Mucosa of descending colon (tissue), 3 donors: ENCODE measurements at regions not wholly inside any gene's neighbourhood (a gene's known extent, or its start where the extent isn't known, plus 50 kb on each side); places are given as distances from the start of the nearest gene placed in this dataset.

Source experiments
- ATAC-seq: fragments of 200-7000 bp; cut with Tn5 transposase; one replicate; pipeline ENCODE4 v1.9.1; 2020; ENCODE audit warnings: mild to moderate bottlenecking, moderate library complexity
- DNase-seq, 3 donors: peaks; one replicate each; pipeline ENCODE4 v3.0.0-alpha.2; 2020
- H3K36me3 ChIP-seq: fragments of 200-600 bp; one replicate; pipeline ENCODE4 v1.8.0; 2021; ENCODE audit warnings: low read depth, mild to moderate bottlenecking
- H3K4me1 ChIP-seq: fragments of 200-600 bp; one replicate; pipeline ENCODE4 v1.8.0; 2021; ENCODE audit warnings: low read depth, mild to moderate bottlenecking
- H3K4me3 ChIP-seq: fragments of 200-600 bp; one replicate; pipeline ENCODE4 v1.8.0; 2021; ENCODE audit warnings: mild to moderate bottlenecking
- H3K9me3 ChIP-seq: fragments of 200-600 bp; one replicate; pipeline ENCODE4 v1.8.0; 2021; ENCODE audit warnings: mild to moderate bottlenecking
- intact Hi-C, 2 donors: fragments of 100-400 bp; cut with DNase I in 1 of 2; cut with micrococcal nuclease in 1 of 2; formaldehyde crosslinking; loops; one replicate each; pipeline versions ENCODE4 v1.11.0 to v1.11.1; 2022; cut with DNase I, micrococcal nuclease
- TF ChIP-seq, protein P1 (sequence below): fragments of 200-600 bp; IDR thresholded peaks from one replicate; pipeline ENCODE4 v1.8.0; 2022; ENCODE audit warnings: antibody characterized with exemption, mild to moderate bottlenecking
- donor health status: DM: no; HTN: no; CAD: no; lungs with moderate emphysema.
- donor health status: DM: no; HTN: no; CAD: no.
- donor health status: DM: no; HTN: yes; CAD: no.

DNA sequence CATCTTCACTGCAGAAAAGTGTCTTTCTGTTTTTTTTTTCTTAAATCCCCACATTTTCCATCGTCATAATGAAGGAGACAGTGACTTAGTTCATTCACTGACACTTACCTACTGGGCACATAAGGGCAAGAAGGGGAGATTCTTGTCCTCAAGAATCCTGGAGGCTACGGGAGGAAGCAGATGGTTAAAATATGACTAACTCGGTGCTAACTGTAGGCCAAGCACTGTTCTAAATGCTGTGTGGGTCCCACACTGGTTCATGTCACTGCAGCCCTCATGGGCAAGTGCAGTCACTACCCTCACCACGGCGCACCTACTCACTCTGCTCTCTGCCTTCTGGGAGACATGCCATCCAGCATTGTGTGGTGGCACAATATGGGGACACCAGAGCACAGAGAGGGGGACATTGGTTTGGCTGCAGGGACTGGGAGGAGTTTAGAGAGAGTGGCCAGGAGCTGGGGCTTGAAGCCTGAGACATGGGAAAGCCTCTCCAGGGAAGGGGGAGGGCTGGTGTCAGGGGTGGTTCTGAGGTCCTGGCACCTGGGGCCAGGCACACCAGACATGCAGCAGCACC is 305.2 kb downstream of the MYCN start:
- Histone ChIP-seq H3K9me3 (no peaks in the 10 kb centered on the region), H3K4me1 (no peaks in the 10 kb centered on the region), H3K4me3 (no peak overlapping the region), H3K36me3 (no peaks in the 10 kb centered on the region)
- DNase-seq, result no peak
- ATAC-seq, result no peak
- TF ChIP-seq, protein P1, sequence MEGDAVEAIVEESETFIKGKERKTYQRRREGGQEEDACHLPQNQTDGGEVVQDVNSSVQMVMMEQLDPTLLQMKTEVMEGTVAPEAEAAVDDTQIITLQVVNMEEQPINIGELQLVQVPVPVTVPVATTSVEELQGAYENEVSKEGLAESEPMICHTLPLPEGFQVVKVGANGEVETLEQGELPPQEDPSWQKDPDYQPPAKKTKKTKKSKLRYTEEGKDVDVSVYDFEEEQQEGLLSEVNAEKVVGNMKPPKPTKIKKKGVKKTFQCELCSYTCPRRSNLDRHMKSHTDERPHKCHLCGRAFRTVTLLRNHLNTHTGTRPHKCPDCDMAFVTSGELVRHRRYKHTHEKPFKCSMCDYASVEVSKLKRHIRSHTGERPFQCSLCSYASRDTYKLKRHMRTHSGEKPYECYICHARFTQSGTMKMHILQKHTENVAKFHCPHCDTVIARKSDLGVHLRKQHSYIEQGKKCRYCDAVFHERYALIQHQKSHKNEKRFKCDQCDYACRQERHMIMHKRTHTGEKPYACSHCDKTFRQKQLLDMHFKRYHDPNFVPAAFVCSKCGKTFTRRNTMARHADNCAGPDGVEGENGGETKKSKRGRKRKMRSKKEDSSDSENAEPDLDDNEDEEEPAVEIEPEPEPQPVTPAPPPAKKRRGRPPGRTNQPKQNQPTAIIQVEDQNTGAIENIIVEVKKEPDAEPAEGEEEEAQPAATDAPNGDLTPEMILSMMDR, result no peak
- intact Hi-C loops, result no loop called here

DNA sequence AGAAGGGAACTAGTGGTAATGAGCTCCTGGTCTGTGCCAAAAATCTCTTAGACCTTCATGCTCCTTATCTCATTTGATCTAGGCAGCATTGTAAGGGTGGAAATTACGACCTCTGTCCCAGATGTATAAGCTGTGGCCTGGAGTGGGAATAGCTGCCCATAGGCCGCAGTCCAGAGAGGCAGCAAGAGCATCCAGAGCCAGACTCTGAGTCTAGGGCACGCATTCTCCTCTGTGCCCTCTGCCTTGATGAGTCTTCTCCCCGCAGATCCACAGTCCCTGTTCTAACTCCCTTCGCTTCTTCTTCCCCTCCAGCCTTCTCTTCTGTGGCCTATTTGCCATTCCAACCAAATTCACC is 304.6 kb downstream of the MYCN start:
- TF ChIP-seq, protein P1, result no peak
- Histone ChIP-seq H3K9me3 (no peaks in the 10 kb centered on the region), H3K4me3 (no peak overlapping the region), H3K36me3 (no peaks in the 10 kb centered on the region), H3K4me1 (no peaks in the 10 kb centered on the region)
- DNase-seq (no peak), ATAC-seq (no peak)
- intact Hi-C loops, result no loop called here

DNA sequence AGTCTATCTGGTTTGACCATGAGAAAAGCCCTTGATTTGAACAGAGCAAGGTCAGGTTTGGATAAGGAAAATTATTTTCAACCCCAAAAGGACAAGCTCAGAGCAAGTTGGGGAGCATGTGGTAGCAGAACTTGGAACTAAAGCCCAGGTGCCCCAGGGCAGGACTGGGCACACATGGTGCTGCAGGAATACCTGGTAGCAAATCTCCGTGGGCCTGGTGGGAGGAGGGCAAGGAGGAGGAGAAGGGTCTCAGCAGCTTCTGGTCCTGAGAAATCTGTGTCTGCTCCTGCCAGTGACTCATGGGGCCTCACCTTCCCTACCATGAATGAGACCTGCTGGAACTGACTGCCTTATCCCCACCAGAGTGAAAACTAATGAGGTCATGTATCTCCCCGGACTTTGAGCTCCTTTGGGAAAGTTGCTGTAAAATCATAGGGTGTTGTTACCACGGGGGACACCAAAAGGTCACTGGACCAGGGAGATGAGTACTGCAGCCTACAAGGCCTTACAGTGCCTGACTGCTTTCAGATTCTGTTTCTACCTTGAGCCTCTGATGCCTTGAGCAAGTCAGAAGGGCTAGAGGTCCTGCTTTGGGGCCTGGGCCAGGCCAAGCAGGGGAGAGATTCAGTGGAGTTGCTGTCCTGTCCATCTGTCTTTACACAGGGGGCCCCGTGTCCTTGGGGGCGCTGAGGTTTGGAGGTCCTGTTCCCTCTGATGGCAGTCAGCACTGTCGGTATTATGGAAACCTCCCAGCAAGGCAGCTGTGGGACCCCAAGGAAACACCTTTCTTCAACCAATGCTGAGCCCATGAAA is 304.0 kb downstream of the MYCN start:
- no peak for DNase-seq
- H3K4me1 ChIP-seq, result no peaks in the 10 kb centered on the region
- no peak for ATAC-seq
- no peak overlapping the region for H3K4me3 ChIP-seq
- intact Hi-C loops, result no loop called here
- TF ChIP-seq, protein P1, result no peak
- H3K9me3 ChIP-seq, result no peaks in the 10 kb centered on the region
- no peaks in the 10 kb centered on the region for H3K36me3 ChIP-seq

DNA sequence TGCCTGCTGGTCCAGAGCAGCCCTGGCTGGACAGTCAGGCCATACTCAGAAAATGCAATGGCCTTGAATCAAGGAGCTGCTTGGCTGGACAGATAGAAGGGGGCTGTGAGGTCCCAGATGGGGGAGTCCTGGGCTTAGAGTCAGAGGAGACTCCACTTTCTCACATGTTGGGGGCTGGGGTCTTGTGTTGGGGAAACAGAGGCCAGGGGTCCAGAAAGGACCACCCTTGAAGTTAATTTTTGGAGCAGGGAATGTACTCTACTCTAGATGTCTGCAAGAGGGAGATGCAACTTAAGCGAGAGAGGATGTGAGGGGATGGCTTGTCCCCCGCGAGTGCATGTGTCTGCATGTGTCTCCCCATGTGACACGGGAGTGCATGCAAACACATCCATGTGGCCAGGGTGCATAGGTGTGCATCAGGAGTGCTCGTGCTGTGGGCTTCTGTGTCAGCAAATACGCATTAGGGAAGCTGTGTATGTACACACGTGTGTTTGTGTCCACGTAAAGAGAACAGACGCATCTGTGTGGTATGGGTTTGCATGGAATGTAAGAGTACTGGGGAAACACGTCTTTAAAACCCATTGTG is 303.2 kb downstream of the MYCN start:
- ATAC-seq, result no peak
- DNase-seq, result no peak
- no peaks in the 10 kb centered on the region for H3K4me1 ChIP-seq
- no peaks in the 10 kb centered on the region for H3K9me3 ChIP-seq
- no peak overlapping the region for H3K4me3 ChIP-seq
- H3K36me3 ChIP-seq, result no peaks in the 10 kb centered on the region
- intact Hi-C loops, result no loop called here
- TF ChIP-seq, protein P1, result no peak

DNA sequence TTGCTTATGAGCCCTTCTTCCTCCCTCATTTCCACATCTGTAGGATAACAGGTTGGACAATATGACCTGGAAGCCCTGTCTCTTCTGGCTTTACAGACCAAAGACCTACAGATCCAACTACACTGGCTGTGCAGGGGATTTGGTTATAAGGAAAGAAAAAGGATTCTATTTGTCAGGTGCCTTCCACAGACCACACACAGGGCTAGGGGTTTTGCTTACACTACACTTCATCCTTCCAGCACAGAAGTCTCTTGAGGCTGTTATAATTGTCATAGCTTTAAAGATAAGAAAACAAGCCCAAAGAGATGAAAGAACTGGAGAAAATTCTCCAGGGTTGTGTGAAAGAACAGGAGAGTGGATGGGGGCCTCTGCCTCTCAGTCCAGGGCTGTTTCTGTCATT is 302.6 kb downstream of the MYCN start:
- H3K4me1 ChIP-seq, result no peaks in the 10 kb centered on the region
- DNase-seq, result no peak

More for the DNA sequence above, 302.6 kb downstream of the MYCN start:
- intact Hi-C loops, result no loop called here
- Histone ChIP-seq H3K4me3 (no peak overlapping the region), H3K36me3 (no peaks in the 10 kb centered on the region), H3K9me3 (no peaks in the 10 kb centered on the region)
- no peak for ATAC-seq
- TF ChIP-seq, protein P1, result no peak
